Liver (tissue), 7 donors: ENCODE measurements at regions not wholly inside any gene's neighbourhood (a gene's known extent, or its start where the extent isn't known, plus 50 kb on each side); places are given as distances from the start of the nearest gene placed in this dataset.

Experiments
- DNase-seq: peaks from one replicate; pipeline ENCODE4 v3.0.0-alpha.2; 2017; ENCODE audit warnings: low spot score
- H3K27ac ChIP-seq, 2 donors: one replicate each; pipeline ENCODE4 v1.7.0; 2013; ENCODE audit warnings: inconsistent platforms in 2 of 2, low read length in 2 of 2, control low read depth in 1 of 2, low read depth in 1 of 2, mild to moderate bottlenecking in 1 of 2
- H3K27me3 ChIP-seq, 4 donors: one replicate each; pipeline versions ENCODE4 v1.6.1 to v1.7.0; 2013; ENCODE audit warnings: low read length in 3 of 4, inconsistent platforms in 1 of 4, mild to moderate bottlenecking in 1 of 4, moderate library complexity in 1 of 4; ENCODE audit not compliant: control insufficient read depth in 4 of 4, insufficient read depth in 4 of 4
- H3K36me3 ChIP-seq, 4 donors: one replicate each; pipeline versions ENCODE4 v1.6.1 to v1.7.0; 2013; ENCODE audit warnings: low read length in 3 of 4, mild to moderate bottlenecking in 3 of 4, low read depth in 1 of 4, moderate library complexity in 1 of 4; ENCODE audit not compliant: control insufficient read depth in 4 of 4, insufficient read depth in 3 of 4
- H3K4me1 ChIP-seq, 4 donors: one replicate each; pipeline versions ENCODE4 v1.6.1 to v1.7.0; 2013; ENCODE audit warnings: low read length in 3 of 4, mild to moderate bottlenecking in 3 of 4, moderate library complexity in 1 of 4; ENCODE audit not compliant: control insufficient read depth in 4 of 4, insufficient read depth in 4 of 4
- H3K4me3 ChIP-seq, 3 donors: one replicate each; pipeline versions ENCODE4 v1.6.1 to v1.7.0; 2013; ENCODE audit warnings: low read length in 3 of 3, control low read depth in 1 of 3, low read depth in 1 of 3, mild to moderate bottlenecking in 1 of 3
- H3K9ac ChIP-seq, 2 donors: one replicate each; pipeline ENCODE4 v1.7.0; 2013; ENCODE audit warnings: low read length in 2 of 2, mild to moderate bottlenecking in 2 of 2, moderate library complexity in 2 of 2, control low read depth in 1 of 2, low read depth in 1 of 2
- H3K9me3 ChIP-seq, 4 donors: one replicate each; pipeline versions ENCODE4 v1.6.1 to v1.7.0; 2013; ENCODE audit warnings: low read length in 3 of 4; ENCODE audit not compliant: control insufficient read depth in 4 of 4
- ATF3 ChIP-seq: IDR thresholded peaks from 2 replicates; pipeline ENCODE4 v1.6.1; 2016; ENCODE audit warnings: antibody characterized with exemption
- EGR1 ChIP-seq, 2 donors: IDR thresholded peaks; 2 replicates each; pipeline ENCODE4 v1.6.1; 2016 to 2018; ENCODE audit warnings: antibody characterized with exemption in 2 of 2, low read depth in 2 of 2
- FOXA1 ChIP-seq: IDR thresholded peaks from 2 replicates; pipeline ENCODE4 v1.6.1; 2016; ENCODE audit warnings: antibody characterized with exemption
- FOXA2 ChIP-seq: IDR thresholded peaks from 2 replicates; pipeline ENCODE4 v1.6.1; 2016; ENCODE audit warnings: antibody characterized with exemption
- GABPA ChIP-seq, 2 donors: IDR thresholded peaks in 1 of 2; conservative IDR thresholded peaks in 1 of 2; 2 replicates each; pipeline ENCODE4 v1.6.1; 2016; ENCODE audit warnings: antibody characterized with exemption in 2 of 2, mild to moderate bottlenecking in 1 of 2, moderate library complexity in 1 of 2
- HNF4A ChIP-seq, 2 donors: conservative IDR thresholded peaks; 2 replicates each; pipeline ENCODE4 v1.6.1; 2016; ENCODE audit warnings: antibody characterized with exemption in 2 of 2, mild to moderate bottlenecking in 2 of 2
- MAX ChIP-seq: IDR thresholded peaks from 2 replicates; pipeline ENCODE4 v1.6.1; 2016; ENCODE audit warnings: antibody characterized with exemption
- NR2F2 ChIP-seq: IDR thresholded peaks from 2 replicates; pipeline ENCODE4 v1.6.1; 2016; ENCODE audit warnings: antibody characterized with exemption
- RAD21 ChIP-seq, 2 donors: IDR thresholded peaks; 2 replicates each; pipeline ENCODE4 v1.6.1; 2016; ENCODE audit warnings: antibody characterized with exemption in 2 of 2, mild to moderate bottlenecking in 2 of 2
- REST ChIP-seq: IDR thresholded peaks from 2 replicates; pipeline ENCODE4 v1.6.1; 2016; ENCODE audit warnings: antibody characterized with exemption, mild to moderate bottlenecking
- RXRA ChIP-seq, 2 donors: IDR thresholded peaks; 2 replicates each; pipeline ENCODE4 v1.6.1; 2017 to 2018; ENCODE audit warnings: antibody characterized with exemption in 2 of 2, mild to moderate bottlenecking in 1 of 2
- TAF1 ChIP-seq: conservative IDR thresholded peaks from 2 replicates; pipeline ENCODE4 v1.6.1; 2016; ENCODE audit warnings: antibody characterized with exemption, mild to moderate bottlenecking
- YY1 ChIP-seq: IDR thresholded peaks from 2 replicates; pipeline ENCODE4 v1.6.1; 2016; ENCODE audit warnings: antibody characterized with exemption, mild to moderate bottlenecking
- WGBS: extraction: QIAGEN DNeasy Blood & Tissue Kit; methylation state at CpG from one replicate; pipeline ENCODE4 v1.1.7; 2013; 5-methylcytosine and 5-hydroxymethylcytosine counted together
- TF ChIP-seq, protein P1 (sequence below): IDR thresholded peaks from 2 replicates; pipeline ENCODE4 v1.6.1; 2016; ENCODE audit warnings: antibody characterized with exemption
- donor health status: healthy.
- donor health status: healthy.
- donor health status: healthy.
- donor health status: healthy.

GRCh38 chr2:48129293-48129950 is 185.1 kb upstream of the FOXN2 start:
- Histone ChIP-seq H3K27me3 (peaks cover 0 to 2% (median 0%) of the 10 kb centered on the region in 4 donors), H3K9ac (no peak overlapping the region), H3K4me3 (no peak overlapping the region), H3K9me3 (no peaks in the 10 kb centered on the region), H3K36me3 (no peaks in the 10 kb centered on the region), H3K27ac (no peak overlapping the region), H3K4me1 (no peaks in the 10 kb centered on the region)
- 84% methylated on average over 1 of the region's 1 CpG for WGBS
- TF ChIP-seq ATF3: no peak
- TF ChIP-seq FOXA1: no peak
- TF ChIP-seq EGR1 (IDR thresholded peaks at IDR 0.05; ENCODE audit: low read depth in 2 of 2): no peak
- no peak for TF ChIP-seq FOXA2
- DNase-seq: no peak

- H3K27me3 ChIP-seq: no peaks in the 10 kb centered on the region
- TF ChIP-seq MAX: no peak
- no peak overlapping the region for H3K9ac ChIP-seq
- no peak overlapping the region for H3K4me3 ChIP-seq
- H3K4me1 ChIP-seq: no peaks in the 10 kb centered on the region
- H3K36me3 ChIP-seq: no peaks in the 10 kb centered on the region
- no peak overlapping the region for H3K27ac ChIP-seq
- WGBS: 81% methylated on average over 6 of the region's 6 CpGs
- H3K9me3 ChIP-seq: no peaks in the 10 kb centered on the region
- no peak for DNase-seq
These were observed 182.8 kb upstream of the FOXN2 start for GRCh38 chr2:48131539-48132270.

DNA sequence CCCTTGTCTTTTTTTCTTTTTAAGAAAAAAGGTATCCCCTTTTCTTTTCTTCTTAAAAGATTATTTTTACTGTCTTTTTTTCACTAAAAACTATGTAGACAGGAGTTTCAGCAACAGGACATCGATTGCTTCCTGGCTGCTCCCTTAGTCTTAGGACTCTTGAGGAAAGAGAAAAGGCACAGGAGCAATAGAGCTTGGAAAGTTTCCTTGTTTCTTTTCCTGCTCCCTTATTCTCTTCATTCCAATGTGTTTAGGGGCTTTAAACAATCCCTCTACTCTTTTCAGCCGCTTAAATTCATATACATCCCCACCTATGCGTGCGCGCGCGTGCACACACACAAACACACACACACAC is 182.2 kb upstream of the FOXN2 start:
- H3K9me3 ChIP-seq: no peaks in the 10 kb centered on the region
- WGBS: 95% methylated on average over 7 of the region's 7 CpGs
- no peak overlapping the region for H3K27ac ChIP-seq
- H3K4me1 ChIP-seq: no peaks in the 10 kb centered on the region
- DNase-seq: no peak
- no peaks in the 10 kb centered on the region for H3K36me3 ChIP-seq
- no peaks in the 10 kb centered on the region for H3K27me3 ChIP-seq
- no peak overlapping the region for H3K9ac ChIP-seq
- TF ChIP-seq FOXA2: no peak
- no peak overlapping the region for H3K4me3 ChIP-seq

DNA sequence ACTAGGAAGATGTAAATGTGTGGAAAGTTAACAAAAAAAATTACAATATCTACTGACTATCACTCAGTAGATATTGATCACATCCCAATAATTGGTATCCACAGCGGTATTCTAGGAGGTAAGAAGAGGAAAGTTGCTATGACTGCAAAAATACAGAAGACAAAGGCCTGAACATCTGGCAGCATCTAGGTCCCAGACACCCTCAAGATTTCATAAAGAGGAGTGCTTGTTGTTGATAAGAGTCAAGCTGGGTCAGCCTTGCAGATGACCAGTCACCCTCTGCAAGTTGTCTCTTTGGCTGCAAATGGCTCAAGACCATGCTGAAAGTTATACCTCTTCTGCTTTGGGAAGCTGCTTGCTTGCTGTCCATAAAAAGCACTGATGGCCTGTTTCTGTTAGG is 179.8 kb upstream of the FOXN2 start:
- H3K9me3 ChIP-seq: no peaks in the 10 kb centered on the region
- no peak overlapping the region for H3K27ac ChIP-seq
- WGBS: 97% methylated on average over 1 of the region's 1 CpG
- no peaks in the 10 kb centered on the region for H3K36me3 ChIP-seq
- no peak overlapping the region for H3K9ac ChIP-seq
- no peak overlapping the region for H3K4me3 ChIP-seq
- no peaks in the 10 kb centered on the region for H3K27me3 ChIP-seq
- H3K4me1 ChIP-seq: no peaks in the 10 kb centered on the region
- TF ChIP-seq REST (no peak), GABPA (IDR thresholded peaks at IDR 0.05 in 1 of 2, conservative IDR thresholded peaks at IDR 0.05 in 1 of 2) (no peak), YY1 (no peak), ATF3 (no peak), NR2F2 (no peak), MAX (no peak), HNF4A (conservative IDR thresholded peaks at IDR 0.05) (no peak), TAF1 (no peak), EGR1 (IDR thresholded peaks at IDR 0.05; ENCODE audit: low read depth in 2 of 2) (no peak), RAD21 (IDR thresholded peaks at IDR 0.05) (no peak), RXRA (IDR thresholded peaks at IDR 0.05) (no peak)
- TF ChIP-seq, protein P1, sequence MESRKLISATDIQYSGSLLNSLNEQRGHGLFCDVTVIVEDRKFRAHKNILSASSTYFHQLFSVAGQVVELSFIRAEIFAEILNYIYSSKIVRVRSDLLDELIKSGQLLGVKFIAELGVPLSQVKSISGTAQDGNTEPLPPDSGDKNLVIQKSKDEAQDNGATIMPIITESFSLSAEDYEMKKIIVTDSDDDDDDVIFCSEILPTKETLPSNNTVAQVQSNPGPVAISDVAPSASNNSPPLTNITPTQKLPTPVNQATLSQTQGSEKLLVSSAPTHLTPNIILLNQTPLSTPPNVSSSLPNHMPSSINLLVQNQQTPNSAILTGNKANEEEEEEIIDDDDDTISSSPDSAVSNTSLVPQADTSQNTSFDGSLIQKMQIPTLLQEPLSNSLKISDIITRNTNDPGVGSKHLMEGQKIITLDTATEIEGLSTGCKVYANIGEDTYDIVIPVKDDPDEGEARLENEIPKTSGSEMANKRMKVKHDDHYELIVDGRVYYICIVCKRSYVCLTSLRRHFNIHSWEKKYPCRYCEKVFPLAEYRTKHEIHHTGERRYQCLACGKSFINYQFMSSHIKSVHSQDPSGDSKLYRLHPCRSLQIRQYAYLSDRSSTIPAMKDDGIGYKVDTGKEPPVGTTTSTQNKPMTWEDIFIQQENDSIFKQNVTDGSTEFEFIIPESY: no peak
- no peak for DNase-seq
